GM23338 (cell line): ENCODE measurements at regions not wholly inside any gene's neighbourhood (a gene's known extent, or its start where the extent isn't known, plus 50 kb on each side); places are given as distances from the start of the nearest gene placed in this dataset.

Experiments
- ATAC-seq: fragments of 200-7000 bp; cut with Tn5 transposase; 3 replicates; pipeline ENCODE4 v1.9.1; 2020
- DNase-seq: peaks from one replicate; pipeline ENCODE4 v3.0.0-alpha.2; 2015; ENCODE audit warnings: low spot score
- H2AFZ ChIP-seq: fragments of 200-600 bp; sonication (generic); 2 replicates; pipeline ENCODE4 v1.8.0; 2016; ENCODE audit warnings: antibody characterized with exemption, mild to moderate bottlenecking, moderate library complexity
- H3F3A ChIP-seq: fragments of 200-600 bp; sonication (generic); replicated peaks from 2 replicates; pipeline ENCODE4 v1.8.0; 2017; ENCODE audit warnings: antibody characterized with exemption, mixed run types, low read depth
- H3K27ac ChIP-seq: fragments of 200-600 bp; sonication (generic); 2 replicates; pipeline ENCODE4 v1.6.1; 2016; ENCODE audit warnings: low read depth
- H3K27me3 ChIP-seq: fragments of 200-600 bp; sonication (generic); 2 replicates; pipeline ENCODE4 v1.8.0; 2016; ENCODE audit warnings: mild to moderate bottlenecking, mixed run types, moderate library complexity; ENCODE audit not compliant: insufficient read depth
- H3K36me3 ChIP-seq: fragments of 200-600 bp; sonication (generic); 2 replicates; pipeline ENCODE4 v1.8.0; 2016; ENCODE audit warnings: mild to moderate bottlenecking; ENCODE audit not compliant: insufficient read depth
- H3K4me1 ChIP-seq: fragments of 200-600 bp; sonication (generic); 2 replicates; pipeline ENCODE4 v1.8.0; 2016; ENCODE audit warnings: mild to moderate bottlenecking, moderate library complexity; ENCODE audit not compliant: insufficient read depth
- H3K4me2 ChIP-seq: fragments of 200-600 bp; sonication (generic); 2 replicates; pipeline ENCODE4 v1.7.1; 2017; ENCODE audit warnings: mixed run types
- H3K4me3 ChIP-seq: fragments of 200-600 bp; sonication (generic); 2 replicates; pipeline ENCODE4 v1.6.1; 2016; ENCODE audit warnings: mixed run types
- H3K79me2 ChIP-seq: fragments of 200-600 bp; sonication (generic); replicated peaks from 2 replicates; pipeline ENCODE4 v1.8.0; 2017; ENCODE audit warnings: mild to moderate bottlenecking; ENCODE audit not compliant: insufficient read depth
- H3K9me2 ChIP-seq: fragments of 200-600 bp; sonication (generic); 2 replicates; pipeline ENCODE4 v1.8.0; 2017; ENCODE audit not compliant: insufficient read depth
- H4K20me1 ChIP-seq: fragments of 200-600 bp; sonication (generic); replicated peaks from 2 replicates; pipeline ENCODE4 v1.8.0; 2017; ENCODE audit warnings: mild to moderate bottlenecking; ENCODE audit not compliant: insufficient read depth
- H3K27ac Mint-ChIP-seq: 2 replicates; pipeline ENCODE4 v1.8.0; 2020; ENCODE audit warnings: inconsistent platforms, mild to moderate bottlenecking, moderate library complexity, mixed read lengths
- H3K27me3 Mint-ChIP-seq: 3 replicates; pipeline ENCODE4 v1.8.0; 2022; ENCODE audit warnings: low read depth, mild to moderate bottlenecking, moderate library complexity, mixed read lengths, inconsistent platforms; ENCODE audit not compliant: insufficient read depth, poor library complexity
- H3K36me3 Mint-ChIP-seq: 3 replicates; pipeline ENCODE4 v1.8.0; 2021; ENCODE audit warnings: low read depth, mild to moderate bottlenecking, inconsistent platforms, moderate library complexity, mixed read lengths
- H3K4me1 Mint-ChIP-seq: 3 replicates; pipeline ENCODE4 v1.8.0; 2020; ENCODE audit warnings: mild to moderate bottlenecking, inconsistent platforms, mixed read lengths
- H3K4me3 Mint-ChIP-seq: 3 replicates; pipeline ENCODE4 v1.8.0; 2021; ENCODE audit warnings: moderate library complexity, mild to moderate bottlenecking, inconsistent platforms, mixed read lengths
- H3K9me3 Mint-ChIP-seq: 3 replicates; pipeline ENCODE4 v1.8.0; 2020; ENCODE audit warnings: moderate library complexity, mild to moderate bottlenecking, inconsistent platforms, mixed read lengths
- CREB1 ChIP-seq: fragments of 250-450 bp; sonication (Bioruptor Pico); IDR thresholded peaks from 2 replicates; pipeline ENCODE4 v1.5.0; 2020; ENCODE audit warnings: low read depth, mild to moderate bottlenecking, moderate library complexity
- EZH2 ChIP-seq: fragments of 200-600 bp; sonication (generic); IDR thresholded peaks from one replicate; pipeline ENCODE4 v1.8.0; 2017; ENCODE audit warnings: antibody characterized with exemption, mild to moderate bottlenecking, low read depth; ENCODE audit not compliant: unreplicated experiment
- EZH2phosphoT487 ChIP-seq: fragments of 200-600 bp; sonication (generic); IDR thresholded peaks from one replicate; pipeline ENCODE4 v1.8.1; 2018; ENCODE audit warnings: antibody characterized with exemption; ENCODE audit not compliant: unreplicated experiment
- JUNB ChIP-seq: IDR thresholded peaks from one replicate; pipeline ENCODE4 v1.6.1; 2016; ENCODE audit warnings: antibody characterized with exemption; ENCODE audit not compliant: unreplicated experiment
- NANOG ChIP-seq: IDR thresholded peaks from 2 replicates; pipeline ENCODE4 v1.6.1; 2016; ENCODE audit warnings: antibody characterized with exemption, borderline replicate concordance
- POLR2AphosphoS5 ChIP-seq: IDR thresholded peaks from 2 replicates; pipeline ENCODE4 v1.6.1; 2016; ENCODE audit warnings: antibody characterized with exemption, low read depth
- STAT1 ChIP-seq: IDR thresholded peaks from one replicate; pipeline ENCODE4 v1.6.1; 2016; ENCODE audit warnings: antibody characterized with exemption; ENCODE audit not compliant: unreplicated experiment
- ZNF114 ChIP-seq: fragments of 250-450 bp; sonication (Bioruptor Pico); IDR thresholded peaks from 2 replicates; pipeline ENCODE4 v1.5.0; 2020; ENCODE audit warnings: mild to moderate bottlenecking, moderate library complexity
- ZNF331 ChIP-seq: fragments of 250-450 bp; sonication (Bioruptor Pico); IDR thresholded peaks from 2 replicates; pipeline ENCODE4 v1.5.0; 2020; ENCODE audit warnings: low read depth, mild to moderate bottlenecking, moderate library complexity
- ZNF462 ChIP-seq: fragments of 250-450 bp; sonication (Bioruptor Pico); IDR thresholded peaks from 2 replicates; pipeline ENCODE4 v1.5.0; 2020; ENCODE audit warnings: mild to moderate bottlenecking, moderate library complexity
- TF ChIP-seq, protein P1 (sequence below): IDR thresholded peaks from one replicate; pipeline ENCODE4 v1.6.1; 2018; ENCODE audit warnings: antibody characterized with exemption; ENCODE audit not compliant: unreplicated experiment
- TF ChIP-seq, protein P2 (sequence below): IDR thresholded peaks from 2 replicates; pipeline ENCODE4 v1.6.1; 2016; ENCODE audit warnings: antibody characterized with exemption

DNA sequence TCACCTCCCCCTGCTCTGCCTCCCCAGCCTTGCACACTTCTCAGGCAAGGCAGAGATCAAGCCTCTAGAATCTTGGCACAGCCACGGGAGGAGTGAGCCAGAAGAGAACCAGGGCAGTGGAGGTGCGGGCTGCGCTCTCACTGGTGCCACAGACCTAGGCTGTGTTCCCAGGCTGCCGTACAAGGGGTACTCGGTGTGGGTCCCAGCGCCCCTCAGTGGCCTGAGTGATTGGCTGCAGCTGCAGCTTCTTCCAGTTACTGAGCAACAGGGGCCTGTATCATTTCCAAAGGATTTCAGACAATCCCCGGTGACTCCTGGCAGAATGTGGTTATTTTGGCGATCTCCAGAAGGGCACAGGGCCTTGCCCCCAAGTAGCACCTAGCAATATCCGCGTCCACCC lies 1852.1 kb downstream of the TP53TG3F start:
- H3K27me3 ChIP-seq: no peaks in the 10 kb centered on the region
- no peaks in the 10 kb centered on the region for H4K20me1 ChIP-seq
- TF ChIP-seq EZH2phosphoT487: no peak
- TF ChIP-seq ZNF331 (CRISPR knock-in tag): no peak
- no peaks in the 10 kb centered on the region for H3F3A ChIP-seq
- ATAC-seq: no peak
- Mint-ChIP-seq H3K27ac (no peak overlapping the region), H3K4me1 (no peaks in the 10 kb centered on the region), H3K36me3 (peaks cover 34% of the 10 kb centered on the region), H3K4me3 (no peak overlapping the region), H3K27me3 (no peaks in the 10 kb centered on the region), H3K9me3 (peaks cover 100% of the 10 kb centered on the region)
- no peak for DNase-seq
- H3K9me2 ChIP-seq: no peaks in the 10 kb centered on the region
- H3K27ac ChIP-seq: no peak overlapping the region
- no peaks in the 10 kb centered on the region for H3K4me1 ChIP-seq
- no peak overlapping the region for H2AFZ ChIP-seq
- no peak overlapping the region for H3K4me2 ChIP-seq
- no peak overlapping the region for H3K4me3 ChIP-seq
- no peaks in the 10 kb centered on the region for H3K36me3 ChIP-seq
- no peaks in the 10 kb centered on the region for H3K79me2 ChIP-seq

GRCh38 chr16:35314298-35314697 lies 1854.9 kb downstream of the TP53TG3F start:
- H3K4me1 Mint-ChIP-seq: no peaks in the 10 kb centered on the region; the same call in 2 of the 3 replicates
- H3K9me3 Mint-ChIP-seq: peaks cover 98% of the 10 kb centered on the region
- H3K27ac Mint-ChIP-seq: no peak overlapping the region
- no peak for TF ChIP-seq CREB1
- TF ChIP-seq ZNF462 (CRISPR knock-in tag): no peak
- no peak for TF ChIP-seq NANOG
- TF ChIP-seq ZNF114 (CRISPR knock-in tag): no peak
- no peak for TF ChIP-seq STAT1
- no peak for TF ChIP-seq JUNB
- TF ChIP-seq ZNF331 (CRISPR knock-in tag): no peak
- TF ChIP-seq EZH2phosphoT487: no peak
- TF ChIP-seq EZH2: no peak
- TF ChIP-seq, protein P1, sequence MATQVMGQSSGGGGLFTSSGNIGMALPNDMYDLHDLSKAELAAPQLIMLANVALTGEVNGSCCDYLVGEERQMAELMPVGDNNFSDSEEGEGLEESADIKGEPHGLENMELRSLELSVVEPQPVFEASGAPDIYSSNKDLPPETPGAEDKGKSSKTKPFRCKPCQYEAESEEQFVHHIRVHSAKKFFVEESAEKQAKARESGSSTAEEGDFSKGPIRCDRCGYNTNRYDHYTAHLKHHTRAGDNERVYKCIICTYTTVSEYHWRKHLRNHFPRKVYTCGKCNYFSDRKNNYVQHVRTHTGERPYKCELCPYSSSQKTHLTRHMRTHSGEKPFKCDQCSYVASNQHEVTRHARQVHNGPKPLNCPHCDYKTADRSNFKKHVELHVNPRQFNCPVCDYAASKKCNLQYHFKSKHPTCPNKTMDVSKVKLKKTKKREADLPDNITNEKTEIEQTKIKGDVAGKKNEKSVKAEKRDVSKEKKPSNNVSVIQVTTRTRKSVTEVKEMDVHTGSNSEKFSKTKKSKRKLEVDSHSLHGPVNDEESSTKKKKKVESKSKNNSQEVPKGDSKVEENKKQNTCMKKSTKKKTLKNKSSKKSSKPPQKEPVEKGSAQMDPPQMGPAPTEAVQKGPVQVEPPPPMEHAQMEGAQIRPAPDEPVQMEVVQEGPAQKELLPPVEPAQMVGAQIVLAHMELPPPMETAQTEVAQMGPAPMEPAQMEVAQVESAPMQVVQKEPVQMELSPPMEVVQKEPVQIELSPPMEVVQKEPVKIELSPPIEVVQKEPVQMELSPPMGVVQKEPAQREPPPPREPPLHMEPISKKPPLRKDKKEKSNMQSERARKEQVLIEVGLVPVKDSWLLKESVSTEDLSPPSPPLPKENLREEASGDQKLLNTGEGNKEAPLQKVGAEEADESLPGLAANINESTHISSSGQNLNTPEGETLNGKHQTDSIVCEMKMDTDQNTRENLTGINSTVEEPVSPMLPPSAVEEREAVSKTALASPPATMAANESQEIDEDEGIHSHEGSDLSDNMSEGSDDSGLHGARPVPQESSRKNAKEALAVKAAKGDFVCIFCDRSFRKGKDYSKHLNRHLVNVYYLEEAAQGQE: no peak
- no peak for TF ChIP-seq POLR2AphosphoS5
- TF ChIP-seq, protein P2, sequence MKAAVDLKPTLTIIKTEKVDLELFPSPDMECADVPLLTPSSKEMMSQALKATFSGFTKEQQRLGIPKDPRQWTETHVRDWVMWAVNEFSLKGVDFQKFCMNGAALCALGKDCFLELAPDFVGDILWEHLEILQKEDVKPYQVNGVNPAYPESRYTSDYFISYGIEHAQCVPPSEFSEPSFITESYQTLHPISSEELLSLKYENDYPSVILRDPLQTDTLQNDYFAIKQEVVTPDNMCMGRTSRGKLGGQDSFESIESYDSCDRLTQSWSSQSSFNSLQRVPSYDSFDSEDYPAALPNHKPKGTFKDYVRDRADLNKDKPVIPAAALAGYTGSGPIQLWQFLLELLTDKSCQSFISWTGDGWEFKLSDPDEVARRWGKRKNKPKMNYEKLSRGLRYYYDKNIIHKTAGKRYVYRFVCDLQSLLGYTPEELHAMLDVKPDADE: no peak

More at GRCh38 chr16:35314298-35314697, 1854.9 kb downstream of the TP53TG3F start:
- Histone ChIP-seq H3F3A (no peaks in the 10 kb centered on the region), H3K4me3 (no peak overlapping the region), H3K27me3 (no peaks in the 10 kb centered on the region), H4K20me1 (no peaks in the 10 kb centered on the region), H3K79me2 (no peaks in the 10 kb centered on the region), H3K9me2 (no peaks in the 10 kb centered on the region), H2AFZ (no peak overlapping the region), H3K27ac (no peak overlapping the region), H3K4me2 (no peak overlapping the region), H3K36me3 (peaks cover 3% of the 10 kb centered on the region; the same call in 1 of the 2 replicates), H3K4me1 (no peaks in the 10 kb centered on the region)
- H3K27me3 Mint-ChIP-seq: peaks cover 2% of the 10 kb centered on the region
- H3K4me3 Mint-ChIP-seq: no peak overlapping the region
- H3K36me3 Mint-ChIP-seq: peaks cover 34% of the 10 kb centered on the region
- DNase-seq (no peak), ATAC-seq (no peak)
